ENCODE measurements at regions not wholly inside any gene's neighbourhood (a gene's known extent, or its start where the extent isn't known, plus 50 kb on each side); places are given as distances from the start of the nearest gene placed in this dataset.
"Not testable (repeated sequence)": the region's sequence is repeated elsewhere in the genome, so short reads cannot be mapped to it uniquely, and the experiment has no call there.

- DNase-seq (no peak), ATAC-seq (no peak)
- intact Hi-C loops (cut with micrococcal nuclease): no loop called here
- Mint-ChIP-seq H3K4me3 (no peak overlapping the region), H3K27me3 (no peaks in the 10 kb centered on the region), H3K27ac (no peak overlapping the region), H3K36me3 (ENCODE audit: low read depth) (peaks cover 4% of the 10 kb centered on the region), H3K9me3 (no peaks in the 10 kb centered on the region), H3K4me1 (ENCODE audit: low read depth) (peaks cover 3% of the 10 kb centered on the region)
- ChIA-PET CTCF (no interaction called here), POLR2A (interaction anchor here (1.2 kb wide), 1 partner anchor 181 kb away, joined by 6 read pairs; no protein-coding TSS in a partner anchor)
- TF ChIP-seq CTCF (IDR thresholded peaks at IDR 0.05): no peak
Measured at GRCh38 chr17:83018658-83019193, 60.7 kb upstream of the METRNL start.

- Mint-ChIP-seq H3K27ac (no peak overlapping the region), H3K9me3 (no peaks in the 10 kb centered on the region), H3K4me3 (no peak overlapping the region), H3K27me3 (no peaks in the 10 kb centered on the region), H3K4me1 (ENCODE audit: low read depth) (peaks cover 9% of the 10 kb centered on the region), H3K36me3 (ENCODE audit: low read depth) (peaks cover 4% of the 10 kb centered on the region)
- ATAC-seq (no peak), DNase-seq (no peak)
- POLR2A ChIA-PET: interaction anchor here (1.2 kb wide), 1 partner anchor 181 kb away, joined by 6 read pairs; no protein-coding TSS in a partner anchor
- intact Hi-C loops (cut with micrococcal nuclease): no loop called here
- CTCF ChIA-PET: no interaction called here
- TF ChIP-seq CTCF (IDR thresholded peaks at IDR 0.05): no peak
Measured at GRCh38 chr17:83019376-83019775, 60.0 kb upstream of the METRNL start.

- CTCF ChIA-PET: no interaction called here
- Mint-ChIP-seq H3K4me1 (ENCODE audit: low read depth) (peaks cover 32% of the 10 kb centered on the region), H3K27me3 (no peaks in the 10 kb centered on the region), H3K9me3 (no peaks in the 10 kb centered on the region), H3K27ac (no peak overlapping the region), H3K36me3 (ENCODE audit: low read depth) (peaks cover 5% of the 10 kb centered on the region), H3K4me3 (no peak overlapping the region)
- ATAC-seq (peak; percentile 72), DNase-seq (peak; percentile 63)
- POLR2A ChIA-PET: no interaction called here
- intact Hi-C loops (cut with micrococcal nuclease): no loop called here
- no peak for TF ChIP-seq CTCF (IDR thresholded peaks at IDR 0.05)
Measured at GRCh38 chr17:83024218-83024971, 55.0 kb upstream of the METRNL start.

GRCh38 chr17:83025636-83026280 is 53.7 kb upstream of the METRNL start:
- POLR2A ChIA-PET: no interaction called here
- no peak for ATAC-seq
- DNase-seq: no peak
- CTCF ChIA-PET: no interaction called here
- intact Hi-C loops (cut with micrococcal nuclease): no loop called here
- Mint-ChIP-seq H3K9me3 (no peaks in the 10 kb centered on the region), H3K36me3 (ENCODE audit: low read depth) (peaks cover 4% of the 10 kb centered on the region), H3K4me1 (ENCODE audit: low read depth) (peaks cover 32% of the 10 kb centered on the region), H3K27ac (no peak overlapping the region), H3K4me3 (no peak overlapping the region), H3K27me3 (no peaks in the 10 kb centered on the region)
- no peak for TF ChIP-seq CTCF (IDR thresholded peaks at IDR 0.05)

- ATAC-seq: peak; percentile 58
- intact Hi-C loops (cut with micrococcal nuclease): no loop called here
- H3K36me3 Mint-ChIP-seq (ENCODE audit: low read depth): peaks cover 4% of the 10 kb centered on the region
- no peak for TF ChIP-seq CTCF (IDR thresholded peaks at IDR 0.05)
- DNase-seq: no peak
- H3K27ac Mint-ChIP-seq: no peak overlapping the region
- no peaks in the 10 kb centered on the region for H3K27me3 Mint-ChIP-seq
- H3K4me1 Mint-ChIP-seq (ENCODE audit: low read depth): peaks cover 32% of the 10 kb centered on the region
- H3K9me3 Mint-ChIP-seq: no peaks in the 10 kb centered on the region
- ChIA-PET POLR2A (no interaction called here), CTCF (no interaction called here)
- H3K4me3 Mint-ChIP-seq: no peak overlapping the region
Measured at GRCh38 chr17:83026311-83026811, 53.0 kb upstream of the METRNL start.

- H3K27ac Mint-ChIP-seq, CTCF ChIA-PET, H3K4me3 Mint-ChIP-seq: not testable (repeated sequence)
Measured at GRCh38 chr17:83026921-83027320, 52.5 kb upstream of the METRNL start.

More at GRCh38 chr17:83026921-83027320, 52.5 kb upstream of the METRNL start:
- peaks cover 32% of the 10 kb centered on the region for H3K4me1 Mint-ChIP-seq (ENCODE audit: low read depth)
- intact Hi-C loops (cut with micrococcal nuclease); H3K27me3 Mint-ChIP-seq; POLR2A ChIA-PET; ATAC-seq; DNase-seq; H3K9me3 Mint-ChIP-seq; H3K36me3 Mint-ChIP-seq (ENCODE audit: low read depth): not testable (repeated sequence)
